GM18517 (cell line): ENCODE measurements at regions not wholly inside any gene's neighbourhood (a gene's known extent, or its start where the extent isn't known, plus 50 kb on each side); places are given as distances from the start of the nearest gene placed in this dataset.

ENCODE experiments used
- ATAC-seq: cut with Tn5 transposase; IDR thresholded peaks from one replicate; pipeline ENCODE4 v1.9.1; 2021; ENCODE audit warnings: mild to moderate bottlenecking, moderate library complexity; ENCODE audit not compliant: unreplicated experiment

GRCh38 chr17:77580531-77581270 lies 377.8 kb upstream of the TNRC6C start:
- no peak for ATAC-seq

GRCh38 chr17:77581480-77581879 lies 377.0 kb upstream of the TNRC6C start:
- no peak for ATAC-seq

GRCh38 chr17:77585142-77585860 lies 373.2 kb upstream of the TNRC6C start:
- ATAC-seq = no peak

GRCh38 chr17:77590951-77591735 lies 367.4 kb upstream of the TNRC6C start:
- ATAC-seq = no peak

GRCh38 chr17:77592106-77592865 lies 366.2 kb upstream of the TNRC6C start:
- no peak for ATAC-seq

- ATAC-seq = no peak
These were observed 365.4 kb upstream of the TNRC6C start for GRCh38 chr17:77593081-77593480.

- ATAC-seq = no peak
These were observed 363.9 kb upstream of the TNRC6C start for GRCh38 chr17:77594416-77595209.

GRCh38 chr17:77596491-77597417 lies 361.7 kb upstream of the TNRC6C start:
- no peak for ATAC-seq

- ATAC-seq = no peak
These were observed 360.9 kb upstream of the TNRC6C start for GRCh38 chr17:77597418-77598240.

- ATAC-seq = no peak
These were observed 360.3 kb upstream of the TNRC6C start for GRCh38 chr17:77598241-77598620.

- no peak for ATAC-seq
These were observed 358.8 kb upstream of the TNRC6C start for GRCh38 chr17:77599699-77600098.

GRCh38 chr17:77600346-77600745 lies 358.2 kb upstream of the TNRC6C start:
- ATAC-seq = no peak

GRCh38 chr17:77601054-77601979 lies 357.2 kb upstream of the TNRC6C start:
- ATAC-seq = no peak

GRCh38 chr17:77602062-77602746 lies 356.3 kb upstream of the TNRC6C start:
- ATAC-seq = no peak

GRCh38 chr17:77602883-77603640 lies 355.4 kb upstream of the TNRC6C start:
- ATAC-seq = no peak
